ENCODE measurements at regions not wholly inside any gene's neighbourhood (a gene's known extent, or its start where the extent isn't known, plus 50 kb on each side); places are given as distances from the start of the nearest gene placed in this dataset.
"Not testable (repeated sequence)": the region's sequence is repeated elsewhere in the genome, so short reads cannot be mapped to it uniquely, and the experiment has no call there.

DNA sequence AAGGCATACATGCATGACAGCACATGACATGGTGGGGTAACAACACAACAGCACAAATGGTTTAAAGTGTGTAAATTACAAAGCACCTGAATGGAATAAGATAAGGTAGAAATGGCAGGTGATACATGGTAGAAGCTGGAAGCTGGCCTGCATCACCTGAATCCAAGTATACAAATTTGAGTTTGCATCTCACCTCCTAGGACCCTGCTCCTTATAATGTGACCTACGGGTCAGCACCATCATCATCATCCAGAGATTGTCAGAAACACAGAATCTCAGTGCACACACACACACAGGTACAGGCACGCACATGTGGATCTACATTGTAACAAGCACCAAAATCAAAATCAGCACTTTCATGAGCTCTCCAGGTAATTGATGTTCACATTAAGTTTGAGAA is 1048.2 kb upstream of the AUTS2 start:
- no peak for DNase-seq (ENCODE audit: low spot score)

DNA sequence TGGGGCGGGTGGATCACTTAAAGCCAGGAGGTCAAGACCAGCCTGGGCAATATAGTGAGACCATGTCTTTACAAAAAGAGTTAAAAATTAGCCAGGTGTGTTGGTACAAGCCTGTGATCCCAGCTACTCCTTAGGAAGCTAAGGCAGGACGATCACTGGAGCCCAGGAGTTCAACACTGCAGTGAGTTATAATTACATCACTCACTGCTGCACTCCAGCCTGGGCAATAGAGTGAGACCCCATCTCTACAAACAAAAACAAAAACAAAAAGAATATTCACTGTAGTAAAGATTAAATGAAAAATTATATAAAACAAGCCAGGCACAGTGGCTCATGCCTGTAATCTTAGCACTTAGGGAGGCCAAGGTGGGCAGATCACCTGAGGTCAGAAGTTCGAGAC is 1047.6 kb upstream of the AUTS2 start:
- DNase-seq (ENCODE audit: low spot score), result no peak

- DNase-seq (ENCODE audit: low spot score), result no peak
Observed at GRCh38 chr7:68556537-68556936, 1041.7 kb upstream of the AUTS2 start.

- DNase-seq (ENCODE audit: low spot score), result no peak
Observed at GRCh38 chr7:68559518-68559917, 1038.8 kb upstream of the AUTS2 start.

DNA sequence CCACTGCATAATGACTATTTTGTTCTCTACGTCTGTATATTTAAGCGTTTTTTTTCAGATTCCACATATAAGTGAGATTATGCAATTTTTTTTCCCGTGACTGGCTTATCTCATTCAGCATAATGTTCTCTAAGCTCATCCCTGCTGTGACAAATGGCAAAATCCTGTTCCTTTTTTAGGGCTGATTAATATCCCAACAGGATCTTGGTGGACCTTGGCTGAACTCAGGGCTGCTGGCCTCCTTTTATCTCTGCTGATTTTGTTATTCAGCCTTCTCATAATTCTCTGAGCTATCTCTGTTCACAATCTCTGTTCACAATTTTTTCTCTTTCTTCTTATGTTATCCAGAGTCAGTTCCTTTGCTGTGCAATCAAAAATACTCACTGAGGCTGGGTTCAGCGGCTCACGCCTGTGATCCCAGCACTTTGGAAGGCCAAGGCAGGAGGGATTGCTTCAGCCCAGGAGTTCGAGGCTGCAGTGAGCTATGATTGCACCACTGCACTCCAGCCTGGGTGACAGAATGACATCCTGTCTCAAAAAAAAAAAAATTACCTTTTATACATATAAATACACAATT is 1035.9 kb upstream of the AUTS2 start:
- DNase-seq (ENCODE audit: low spot score), result no peak

DNA sequence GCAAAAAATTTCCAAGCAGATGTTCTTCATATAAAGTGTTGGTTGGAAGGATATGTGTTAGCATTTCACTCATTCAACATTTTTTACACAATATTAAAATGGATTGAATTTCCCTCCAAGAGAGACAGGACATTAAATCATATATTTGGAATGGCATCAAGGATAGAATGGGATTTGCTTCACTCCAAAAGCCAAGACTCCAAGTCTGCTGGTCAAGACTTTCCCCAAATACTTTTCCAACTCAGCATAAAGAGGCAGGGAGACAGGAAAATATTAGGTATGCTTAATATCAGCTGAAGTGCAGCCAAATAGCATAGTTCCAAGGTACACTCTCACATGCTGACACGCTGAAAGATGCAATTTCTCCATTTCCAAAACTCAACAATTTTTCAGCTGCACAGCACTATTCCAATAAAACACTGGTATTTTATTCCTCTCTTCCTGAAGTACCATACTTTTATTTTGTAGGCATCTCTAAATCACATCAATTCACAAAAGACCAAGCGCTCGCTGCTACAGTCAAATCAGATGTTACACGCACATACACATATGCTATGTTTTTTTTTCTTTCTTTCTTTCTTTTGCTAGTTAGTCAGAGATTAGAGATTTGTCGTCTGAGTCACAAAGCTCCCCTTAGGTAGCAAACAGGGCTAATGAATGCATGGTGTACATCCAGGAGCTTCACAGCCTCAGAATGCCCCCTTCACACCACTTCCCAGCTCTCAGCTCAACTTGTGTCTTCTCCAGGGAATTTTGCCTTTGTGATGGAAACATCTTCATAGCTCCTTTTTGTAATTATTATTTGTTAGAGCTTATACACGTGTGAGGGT is 1033.8 kb upstream of the AUTS2 start:
- DNase-seq (ENCODE audit: low spot score), result no peak

DNA sequence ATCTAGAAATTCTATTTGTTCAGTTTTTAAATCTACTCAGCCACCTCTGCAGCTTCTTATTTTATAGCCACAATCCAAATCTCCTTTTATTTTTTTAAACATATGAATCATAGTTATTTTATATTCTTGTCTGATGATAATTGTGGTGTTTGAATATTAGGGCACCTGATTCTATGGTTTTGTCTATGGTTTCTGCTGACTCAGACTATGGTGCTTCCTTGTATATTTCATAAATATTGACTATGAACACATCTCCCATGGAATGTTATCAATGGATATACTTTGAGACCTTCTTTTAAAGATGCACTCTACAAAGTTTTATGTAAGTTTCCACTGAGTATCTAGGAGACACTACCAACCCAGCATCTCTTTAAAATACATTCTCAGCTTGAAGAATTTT is 1027.0 kb upstream of the AUTS2 start:
- DNase-seq (ENCODE audit: low spot score), result no peak

- no peak for DNase-seq (ENCODE audit: low spot score)
Observed at GRCh38 chr7:68573271-68574005, 1024.8 kb upstream of the AUTS2 start.

DNA sequence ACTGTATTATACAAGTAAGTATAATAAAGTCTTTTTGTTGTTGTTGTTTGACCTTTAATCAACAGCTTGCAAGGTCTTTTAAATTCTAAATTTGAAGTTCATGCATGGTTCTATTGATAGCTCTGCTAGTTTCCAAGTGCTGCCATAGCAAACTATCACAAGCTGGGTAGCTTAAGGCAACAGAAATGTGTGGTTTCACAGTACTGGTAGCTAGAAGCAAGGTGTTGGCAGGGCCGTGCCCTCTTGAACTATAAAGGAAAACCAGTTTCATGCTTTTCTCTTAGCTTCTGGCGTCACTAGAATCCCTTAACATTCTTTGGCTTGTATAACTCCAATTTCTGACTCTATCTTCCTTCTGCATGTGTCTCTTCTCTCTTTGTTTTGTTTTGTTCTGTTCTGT is 1021.9 kb upstream of the AUTS2 start:
- no peak for DNase-seq (ENCODE audit: low spot score)

GRCh38 chr7:68581417-68581816 is 1016.9 kb upstream of the AUTS2 start:
- DNase-seq (ENCODE audit: low spot score), result no peak

GRCh38 chr7:68587599-68587998 is 1010.7 kb upstream of the AUTS2 start:
- DNase-seq (ENCODE audit: low spot score), result no peak

DNA sequence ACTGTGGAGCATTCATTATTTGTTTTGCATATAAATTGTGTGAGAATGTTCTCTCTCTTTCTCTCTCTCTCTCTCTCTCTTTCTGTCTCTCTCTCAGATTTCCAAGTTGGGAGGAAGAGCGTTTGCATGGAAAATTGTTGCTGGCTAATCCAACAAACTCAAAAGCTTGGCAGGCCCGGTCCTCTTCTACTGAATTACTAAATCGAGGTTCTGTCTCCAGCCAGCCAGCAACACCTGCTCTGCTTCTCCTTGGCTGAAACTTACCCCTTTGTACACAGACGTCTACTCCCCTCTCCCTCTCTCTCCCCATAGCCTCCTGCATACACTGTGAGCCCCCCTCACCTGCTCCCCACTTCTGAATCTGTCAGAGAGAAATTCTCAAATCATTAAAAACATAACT is 996.4 kb upstream of the AUTS2 start:
- no peak for DNase-seq (ENCODE audit: low spot score)

GRCh38 chr7:68604541-68604940 is 993.7 kb upstream of the AUTS2 start:
- DNase-seq (ENCODE audit: low spot score), result no peak

DNA sequence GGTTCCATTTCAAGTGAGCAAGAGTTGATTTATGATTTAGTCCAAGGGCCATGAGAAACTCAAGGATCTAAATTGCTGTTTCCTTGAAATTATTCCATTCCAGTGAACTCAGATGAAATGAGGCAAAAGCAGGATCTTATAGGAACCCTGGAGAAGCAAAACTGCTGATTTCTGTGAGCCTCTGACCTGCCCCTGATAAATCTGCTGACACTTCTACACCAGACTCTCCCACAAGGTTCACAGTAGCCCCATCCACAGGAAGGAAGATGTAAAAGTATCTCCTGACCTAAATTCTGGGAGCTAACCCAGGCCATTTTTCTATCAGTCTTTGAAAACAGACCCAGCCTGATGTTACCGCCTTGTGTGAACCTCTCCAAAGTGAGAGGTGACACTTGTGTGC is 987.6 kb upstream of the AUTS2 start:
- no peak for DNase-seq (ENCODE audit: low spot score)

DNA sequence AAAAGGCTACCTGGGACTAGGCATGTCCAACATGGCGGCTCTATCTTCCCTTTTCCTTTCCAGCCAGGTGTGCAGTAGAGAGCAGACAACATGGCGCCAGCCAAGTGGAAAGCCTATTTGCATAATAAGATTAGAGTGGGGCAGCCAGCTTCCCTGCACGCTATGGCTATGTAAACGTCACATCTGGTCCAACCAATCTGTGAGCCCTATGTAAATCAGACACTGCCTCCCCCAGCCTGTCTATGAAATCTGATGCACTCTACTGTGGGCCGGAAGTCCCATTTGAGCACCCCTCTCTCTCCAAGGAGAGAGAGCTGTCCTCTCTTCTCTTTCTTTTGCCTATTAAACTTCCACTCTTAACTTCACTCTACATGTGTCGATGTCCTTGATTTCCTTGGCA is 984.9 kb upstream of the AUTS2 start:
- no peak for DNase-seq (ENCODE audit: low spot score)

DNA sequence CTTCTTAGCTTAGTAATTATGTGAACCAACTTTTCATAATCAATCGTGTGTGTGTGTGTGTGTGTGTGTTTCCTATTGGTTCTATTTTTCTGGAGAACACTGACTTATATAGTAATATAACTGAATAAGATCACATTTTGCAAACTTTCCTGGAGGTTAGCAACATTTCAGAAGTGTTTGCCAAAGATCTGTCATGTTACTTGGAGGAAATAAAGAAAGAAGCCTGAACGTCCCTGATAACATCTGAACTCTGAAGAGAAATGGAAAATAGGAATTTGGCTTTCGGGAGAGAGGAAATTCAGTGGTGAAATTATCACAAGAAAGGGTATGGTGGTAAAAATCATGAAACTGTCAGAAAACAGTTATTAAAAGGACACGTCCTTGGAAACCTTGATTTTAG is 984.4 kb upstream of the AUTS2 start:
- DNase-seq (ENCODE audit: low spot score), result no peak

DNA sequence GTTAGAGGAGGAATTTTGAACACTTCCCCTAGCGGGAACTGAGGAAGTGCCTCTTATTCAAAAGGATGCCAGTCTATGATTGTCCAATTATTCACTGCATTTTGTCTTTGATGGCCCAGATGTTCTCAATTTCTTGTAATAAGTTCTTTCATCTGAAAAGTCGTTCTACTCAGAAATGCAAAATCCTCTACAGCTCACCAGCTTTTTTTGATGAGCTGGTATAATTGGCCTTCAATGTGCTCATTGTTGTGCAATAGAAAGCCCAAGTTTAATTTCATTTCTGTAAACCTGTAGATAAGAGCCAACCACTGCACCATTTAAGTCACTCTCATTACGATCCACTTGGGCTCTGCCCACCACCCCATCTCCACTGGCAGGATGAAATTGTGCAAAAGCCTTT is 978.7 kb upstream of the AUTS2 start:
- no peak for DNase-seq (ENCODE audit: low spot score)

GRCh38 chr7:68622500-68622899 is 975.8 kb upstream of the AUTS2 start:
- DNase-seq (ENCODE audit: low spot score), result no peak

GRCh38 chr7:68623030-68623429 is 975.2 kb upstream of the AUTS2 start:
- DNase-seq (ENCODE audit: low spot score), result no peak

DNA sequence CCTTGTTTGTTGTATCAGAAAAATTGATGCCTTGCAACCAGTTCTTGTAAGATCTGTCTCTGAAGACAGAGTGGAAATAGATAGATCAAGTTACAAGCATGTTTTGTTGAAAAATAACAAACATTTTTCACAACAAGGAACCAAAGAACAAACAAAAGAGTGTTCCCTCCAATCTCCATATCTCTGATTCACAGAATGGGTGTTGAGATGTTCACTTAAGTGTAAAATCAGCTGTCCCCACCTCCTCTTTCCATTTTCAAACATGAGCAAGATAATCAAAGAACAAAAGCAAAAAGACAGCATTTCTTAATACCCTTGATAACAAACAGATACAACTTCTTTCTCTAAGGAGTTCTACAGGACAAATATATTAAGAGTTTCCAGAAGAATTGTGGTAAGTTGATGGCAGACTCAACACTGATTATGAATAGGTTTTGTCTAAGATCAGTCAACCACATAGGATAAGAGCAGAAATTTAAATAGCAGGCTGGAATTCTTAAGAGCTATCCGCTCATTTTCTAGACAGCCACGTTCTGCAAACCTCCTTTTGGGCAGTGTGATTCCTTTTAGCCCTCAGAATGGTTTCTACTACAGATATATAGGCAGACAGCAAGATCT is 970.9 kb upstream of the AUTS2 start:
- DNase-seq (ENCODE audit: low spot score), result no peak

GRCh38 chr7:68630914-68631313 is 967.4 kb upstream of the AUTS2 start:
- DNase-seq (ENCODE audit: low spot score), result not testable (repeated sequence)

- DNase-seq (ENCODE audit: low spot score), result no peak
Observed at GRCh38 chr7:68640103-68640502, 958.2 kb upstream of the AUTS2 start.

DNA sequence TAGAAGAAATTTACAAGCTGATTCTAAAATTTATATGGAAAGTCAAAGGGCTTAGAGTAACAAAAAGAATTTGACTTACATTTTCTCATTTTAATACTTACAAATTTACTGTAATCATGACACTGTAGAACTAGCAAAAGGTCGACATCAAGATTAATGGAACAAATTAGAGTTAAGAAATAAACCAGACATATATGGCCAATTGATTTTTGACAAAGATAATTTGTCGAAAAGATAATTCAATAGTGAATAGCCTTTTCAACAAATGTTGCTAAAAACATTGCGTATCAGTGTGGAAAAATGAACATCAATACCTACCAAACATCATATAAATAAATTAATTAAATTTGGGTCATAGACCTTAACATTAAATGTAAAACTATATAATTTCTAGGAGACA is 955.5 kb upstream of the AUTS2 start:
- DNase-seq (ENCODE audit: low spot score), result no peak
